Fibroblast of mammary gland (primary cell): ENCODE measurements at regions not wholly inside any gene's neighbourhood (a gene's known extent, or its start where the extent isn't known, plus 50 kb on each side); places are given as distances from the start of the nearest gene placed in this dataset.
A peak's percentile ranks its signal among the peaks of the same experiment; 100 is the strongest.

Experiments used
- DNase-seq: peaks from one replicate; pipeline ENCODE4 v3.0.0-alpha.2; 2010; ENCODE audit warnings: low read depth
- H3K4me3 ChIP-seq: 2 replicates; pipeline ENCODE4 v1.5.1; 2011; ENCODE audit warnings: low read depth, mild to moderate bottlenecking, low read length, moderate library complexity; ENCODE audit not compliant: control insufficient read depth
- TF ChIP-seq, protein P1 (sequence below): conservative IDR thresholded peaks from 2 replicates; pipeline ENCODE4 v1.5.1; 2011; ENCODE audit warnings: low read depth, low read length, inconsistent platforms; ENCODE audit not compliant: control insufficient read depth, insufficient read depth

DNA sequence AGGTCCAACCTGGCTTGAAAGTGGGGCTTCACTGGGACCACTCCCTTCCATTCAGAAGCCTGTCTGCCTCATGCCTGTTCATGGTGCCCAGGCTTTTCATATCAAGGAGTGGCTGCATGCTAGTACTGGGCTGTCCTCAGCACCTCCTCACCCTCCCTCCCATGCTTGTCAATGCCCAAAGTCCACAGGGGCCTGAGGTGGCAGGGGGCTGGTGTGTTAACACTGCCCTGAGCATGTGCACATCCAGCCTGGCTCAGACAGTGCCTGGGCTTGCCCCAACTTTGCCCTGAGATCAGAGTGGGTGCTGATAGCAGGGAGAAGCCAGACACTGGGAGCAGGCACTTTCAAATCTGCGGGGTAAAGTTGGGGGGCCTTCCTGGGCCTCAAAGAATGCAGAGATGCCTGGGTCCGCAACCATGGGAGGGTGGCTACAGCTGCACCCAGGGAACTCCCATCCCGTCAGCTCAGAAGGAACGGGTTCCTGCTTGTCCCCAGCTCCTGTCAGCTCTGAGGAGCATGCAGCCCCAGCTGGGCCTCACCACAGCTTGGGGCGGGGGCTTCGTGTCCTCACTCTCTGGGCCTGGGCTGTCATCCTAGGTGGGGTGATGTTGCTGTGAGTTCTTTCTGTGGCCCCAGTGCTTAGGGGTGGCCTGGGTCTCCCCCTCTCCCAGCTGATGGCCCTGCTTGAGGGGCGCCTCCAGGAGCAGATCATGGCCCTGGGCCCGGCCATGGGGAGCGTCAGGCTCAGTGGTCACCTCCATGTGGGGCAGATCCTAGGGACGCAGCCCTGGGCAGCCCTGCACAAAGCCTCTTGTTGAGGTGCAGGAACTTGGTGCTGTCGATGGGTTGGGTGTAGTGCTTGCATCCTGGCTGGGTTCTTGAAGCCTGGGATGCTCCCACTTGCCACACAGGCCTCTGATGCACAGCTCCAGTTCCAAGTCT lies 830.6 kb upstream of the SLITRK5 start:
- DNase-seq: no peak
- TF ChIP-seq, protein P1, sequence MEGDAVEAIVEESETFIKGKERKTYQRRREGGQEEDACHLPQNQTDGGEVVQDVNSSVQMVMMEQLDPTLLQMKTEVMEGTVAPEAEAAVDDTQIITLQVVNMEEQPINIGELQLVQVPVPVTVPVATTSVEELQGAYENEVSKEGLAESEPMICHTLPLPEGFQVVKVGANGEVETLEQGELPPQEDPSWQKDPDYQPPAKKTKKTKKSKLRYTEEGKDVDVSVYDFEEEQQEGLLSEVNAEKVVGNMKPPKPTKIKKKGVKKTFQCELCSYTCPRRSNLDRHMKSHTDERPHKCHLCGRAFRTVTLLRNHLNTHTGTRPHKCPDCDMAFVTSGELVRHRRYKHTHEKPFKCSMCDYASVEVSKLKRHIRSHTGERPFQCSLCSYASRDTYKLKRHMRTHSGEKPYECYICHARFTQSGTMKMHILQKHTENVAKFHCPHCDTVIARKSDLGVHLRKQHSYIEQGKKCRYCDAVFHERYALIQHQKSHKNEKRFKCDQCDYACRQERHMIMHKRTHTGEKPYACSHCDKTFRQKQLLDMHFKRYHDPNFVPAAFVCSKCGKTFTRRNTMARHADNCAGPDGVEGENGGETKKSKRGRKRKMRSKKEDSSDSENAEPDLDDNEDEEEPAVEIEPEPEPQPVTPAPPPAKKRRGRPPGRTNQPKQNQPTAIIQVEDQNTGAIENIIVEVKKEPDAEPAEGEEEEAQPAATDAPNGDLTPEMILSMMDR: no peak
- no peak overlapping the region for H3K4me3 ChIP-seq

DNA sequence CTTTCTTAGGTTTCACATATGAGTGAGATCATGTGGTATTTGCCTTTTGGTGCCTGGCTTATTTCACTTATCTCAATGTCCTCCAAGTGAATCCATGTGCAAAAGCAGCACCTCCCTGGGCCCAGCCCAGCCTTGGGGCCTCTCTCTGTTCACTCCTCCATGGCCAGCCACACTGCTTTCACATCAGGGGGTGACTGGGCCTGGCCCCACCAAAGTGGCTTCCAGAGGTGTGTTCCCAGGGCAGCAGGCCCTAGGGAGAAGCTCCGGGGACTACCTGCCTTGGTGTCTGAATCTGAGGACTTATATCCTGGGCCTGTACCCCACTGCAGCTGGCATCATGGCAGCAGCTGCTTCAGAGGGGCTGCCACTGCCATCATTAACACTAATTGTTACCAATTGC lies 829.9 kb upstream of the SLITRK5 start:
- no peak overlapping the region for H3K4me3 ChIP-seq
- TF ChIP-seq, protein P1: no peak
- no peak for DNase-seq

DNA sequence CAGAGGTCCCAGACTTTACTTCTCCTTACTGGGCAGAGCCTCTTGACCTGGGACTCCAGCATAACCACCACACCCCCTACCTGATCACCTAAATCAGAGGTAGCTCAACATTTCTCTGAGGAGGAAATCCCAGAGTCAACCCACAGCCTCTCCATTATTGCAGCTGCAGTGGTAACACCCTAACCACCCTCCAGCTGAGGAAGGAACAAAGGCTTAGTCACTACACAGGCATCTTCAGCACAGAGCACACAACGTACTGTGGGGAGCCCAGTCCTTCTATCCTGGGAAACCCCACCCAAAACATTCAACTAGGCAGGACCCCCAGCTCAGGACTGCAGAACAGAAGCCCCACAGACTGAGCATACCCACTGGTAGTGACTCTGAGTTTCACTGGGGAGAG lies 824.7 kb upstream of the SLITRK5 start:
- DNase-seq: peak; percentile 28
- no peak overlapping the region for H3K4me3 ChIP-seq
- TF ChIP-seq, protein P1: no peak

DNA sequence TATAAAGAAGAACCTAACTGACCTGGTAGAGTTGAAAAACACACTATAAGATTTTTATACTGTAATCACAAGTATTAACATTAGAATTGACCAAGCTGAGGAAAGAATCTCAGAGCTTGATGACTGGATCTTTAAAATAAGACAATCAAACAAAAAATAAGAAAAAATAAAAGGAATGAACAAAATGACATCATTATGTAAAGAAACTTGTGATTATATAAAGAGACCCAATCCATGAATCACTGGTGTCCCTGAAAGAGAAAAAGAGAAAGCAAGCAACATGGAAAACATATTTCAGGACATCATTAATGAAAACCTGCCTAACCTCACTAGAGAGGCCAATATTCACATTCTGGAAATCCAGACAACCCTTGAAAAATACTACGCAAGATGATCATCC lies 822.5 kb upstream of the SLITRK5 start:
- no peak overlapping the region for H3K4me3 ChIP-seq
- DNase-seq: no peak
- TF ChIP-seq, protein P1: no peak

DNA sequence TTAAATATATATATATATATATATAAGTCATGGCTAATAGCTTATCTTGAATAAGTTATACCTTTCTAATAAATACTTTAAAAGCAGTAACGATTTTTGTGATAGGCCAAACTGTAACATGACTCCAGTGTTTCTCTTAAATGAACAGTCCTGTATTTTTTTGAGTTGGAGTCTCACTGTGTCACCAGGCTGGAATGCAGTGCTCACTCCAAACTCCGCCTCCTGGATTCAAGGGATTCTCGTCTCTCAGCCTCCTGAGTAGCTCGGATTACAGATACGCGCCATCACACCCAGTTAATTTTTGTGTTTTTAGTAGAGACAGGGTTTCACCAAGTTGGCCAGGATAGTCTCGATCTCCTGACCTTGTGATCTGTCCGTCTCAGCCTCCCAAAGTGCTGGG lies 814.2 kb upstream of the SLITRK5 start:
- no peak overlapping the region for H3K4me3 ChIP-seq
- TF ChIP-seq, protein P1: no peak
- DNase-seq: peak; percentile 44

DNA sequence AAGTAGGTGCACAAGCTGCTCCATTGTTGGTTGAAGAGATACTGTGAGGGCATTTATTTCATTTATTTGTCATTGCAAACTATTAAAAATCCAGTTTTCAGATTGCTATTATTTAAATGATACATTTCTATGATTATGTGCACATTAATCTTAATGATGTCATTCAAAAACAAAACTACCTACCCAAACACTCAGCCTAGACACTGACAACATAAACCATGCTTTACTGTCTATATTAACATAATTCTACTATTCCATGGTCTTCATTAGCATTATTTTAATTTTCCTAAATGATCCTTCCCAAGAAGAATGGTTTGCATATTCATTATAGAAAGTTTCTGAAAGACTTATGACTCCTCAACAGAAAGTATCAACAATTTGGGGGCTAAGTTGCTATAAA lies 813.0 kb upstream of the SLITRK5 start:
- no peak overlapping the region for H3K4me3 ChIP-seq
- TF ChIP-seq, protein P1: no peak
- no peak for DNase-seq
